ENCODE measurements at regions not wholly inside any gene's neighbourhood (a gene's known extent, or its start where the extent isn't known, plus 50 kb on each side); places are given as distances from the start of the nearest gene placed in this dataset.

GRCh38 chr11:111168871-111169270, 76.7 kb upstream of the POU2AF2 start:
- TF ChIP-seq, protein P1, sequence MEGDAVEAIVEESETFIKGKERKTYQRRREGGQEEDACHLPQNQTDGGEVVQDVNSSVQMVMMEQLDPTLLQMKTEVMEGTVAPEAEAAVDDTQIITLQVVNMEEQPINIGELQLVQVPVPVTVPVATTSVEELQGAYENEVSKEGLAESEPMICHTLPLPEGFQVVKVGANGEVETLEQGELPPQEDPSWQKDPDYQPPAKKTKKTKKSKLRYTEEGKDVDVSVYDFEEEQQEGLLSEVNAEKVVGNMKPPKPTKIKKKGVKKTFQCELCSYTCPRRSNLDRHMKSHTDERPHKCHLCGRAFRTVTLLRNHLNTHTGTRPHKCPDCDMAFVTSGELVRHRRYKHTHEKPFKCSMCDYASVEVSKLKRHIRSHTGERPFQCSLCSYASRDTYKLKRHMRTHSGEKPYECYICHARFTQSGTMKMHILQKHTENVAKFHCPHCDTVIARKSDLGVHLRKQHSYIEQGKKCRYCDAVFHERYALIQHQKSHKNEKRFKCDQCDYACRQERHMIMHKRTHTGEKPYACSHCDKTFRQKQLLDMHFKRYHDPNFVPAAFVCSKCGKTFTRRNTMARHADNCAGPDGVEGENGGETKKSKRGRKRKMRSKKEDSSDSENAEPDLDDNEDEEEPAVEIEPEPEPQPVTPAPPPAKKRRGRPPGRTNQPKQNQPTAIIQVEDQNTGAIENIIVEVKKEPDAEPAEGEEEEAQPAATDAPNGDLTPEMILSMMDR (IDR thresholded peaks at IDR 0.05) = no peak
- no peak for TF ChIP-seq EZH2 (IDR thresholded peaks at IDR 0.05)
